MM.1S (cell line): ENCODE measurements at regions not wholly inside any gene's neighbourhood (a gene's known extent, or its start where the extent isn't known, plus 50 kb on each side); places are given as distances from the start of the nearest gene placed in this dataset.

Experiments used
- CTCF ChIP-seq: fragments of 300-600 bp; sonication (generic); IDR thresholded peaks from 2 replicates; pipeline ENCODE4 v1.5.1; 2016; ENCODE audit warnings: antibody characterized with exemption, low read length, mixed read lengths
- EZH2 ChIP-seq: fragments of 300-600 bp; sonication (generic); optimal IDR thresholded peaks from 2 replicates; pipeline ENCODE3; 2017; ENCODE audit warnings: low read depth, mild to moderate bottlenecking, antibody characterized with exemption, low read length, mixed read lengths
- EZH2phosphoT487 ChIP-seq: fragments of 300-600 bp; sonication (generic); IDR thresholded peaks from 2 replicates; pipeline ENCODE4 v1.6.1; 2018; ENCODE audit warnings: antibody characterized with exemption, low read length

- TF ChIP-seq CTCF: no peak
- no peak for TF ChIP-seq EZH2
- no peak for TF ChIP-seq EZH2phosphoT487
Observed at GRCh38 chr10:1992930-1993329, 255.6 kb upstream of the ADARB2 start.
